Subcutaneous abdominal adipose tissue (tissue), 5 donors: ENCODE measurements at regions not wholly inside any gene's neighbourhood (a gene's known extent, or its start where the extent isn't known, plus 50 kb on each side); places are given as distances from the start of the nearest gene placed in this dataset.

Source experiments
- H3K27ac ChIP-seq: one replicate; pipeline ENCODE4 v1.7.0; 2013; ENCODE audit warnings: low read depth, mild to moderate bottlenecking, inconsistent platforms, low read length, moderate library complexity
- H3K27me3 ChIP-seq, 5 donors: one replicate each; pipeline ENCODE4 v1.7.0; 2013; ENCODE audit warnings: low read length in 5 of 5, inconsistent platforms in 1 of 5; ENCODE audit not compliant: control insufficient read depth in 5 of 5, insufficient read depth in 4 of 5
- H3K36me3 ChIP-seq, 5 donors: one replicate each; pipeline ENCODE4 v1.7.0; 2013; ENCODE audit warnings: low read length in 5 of 5; ENCODE audit not compliant: control insufficient read depth in 5 of 5, insufficient read depth in 5 of 5
- H3K4me1 ChIP-seq, 5 donors: one replicate each; pipeline ENCODE4 v1.7.0; 2013; ENCODE audit warnings: low read length in 5 of 5, mild to moderate bottlenecking in 3 of 5, moderate library complexity in 1 of 5; ENCODE audit not compliant: control insufficient read depth in 5 of 5, insufficient read depth in 5 of 5
- H3K4me3 ChIP-seq, 5 donors: one replicate each; pipeline ENCODE4 v1.7.0; 2013; ENCODE audit warnings: low read length in 5 of 5, low read depth in 1 of 5
- H3K9ac ChIP-seq, 5 donors: one replicate each; pipeline ENCODE4 v1.7.0; 2013; ENCODE audit warnings: low read length in 5 of 5, mild to moderate bottlenecking in 4 of 5, moderate library complexity in 3 of 5
- H3K9me3 ChIP-seq, 5 donors: one replicate each; pipeline ENCODE4 v1.7.0; 2013; ENCODE audit warnings: low read length in 5 of 5; ENCODE audit not compliant: control insufficient read depth in 5 of 5
- donor health status: healthy.
- donor health status: healthy.
- donor health status: healthy.
- donor health status: healthy.
- donor health status: healthy.

DNA sequence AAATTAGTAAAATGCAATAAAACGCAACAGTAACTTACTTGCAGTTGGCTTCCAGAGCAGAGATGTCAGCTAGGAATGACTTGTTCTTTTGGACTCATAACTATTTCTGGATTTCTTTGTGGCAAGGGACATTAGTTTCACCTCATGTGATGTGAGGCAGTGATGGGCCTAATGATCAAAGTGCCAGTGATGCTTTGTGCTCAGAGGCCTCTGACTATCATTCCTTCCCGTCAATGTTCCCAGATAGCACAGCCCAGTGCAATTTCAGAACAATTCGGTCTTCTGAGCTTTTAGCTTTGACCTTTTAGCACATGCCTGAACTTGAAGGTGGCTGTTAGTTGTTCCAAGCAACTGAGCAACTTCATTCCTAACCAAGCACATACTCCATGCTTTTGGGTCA is 596.8 kb downstream of the TFAP2B start:
- Histone ChIP-seq H3K4me3 (no peak overlapping the region), H3K27me3 (no peaks in the 10 kb centered on the region), H3K4me1 (no peaks in the 10 kb centered on the region), H3K27ac (no peak overlapping the region), H3K9ac (no peak overlapping the region), H3K36me3 (no peaks in the 10 kb centered on the region), H3K9me3 (no peaks in the 10 kb centered on the region)

- H3K27ac ChIP-seq: no peak overlapping the region
- no peaks in the 10 kb centered on the region for H3K4me1 ChIP-seq
- H3K36me3 ChIP-seq: no peaks in the 10 kb centered on the region
- H3K27me3 ChIP-seq: no peaks in the 10 kb centered on the region
- H3K4me3 ChIP-seq: no peak overlapping the region
- H3K9ac ChIP-seq: no peak overlapping the region
- no peaks in the 10 kb centered on the region for H3K9me3 ChIP-seq
Observed at GRCh38 chr6:51429017-51429712, 610.5 kb downstream of the TFAP2B start.

DNA sequence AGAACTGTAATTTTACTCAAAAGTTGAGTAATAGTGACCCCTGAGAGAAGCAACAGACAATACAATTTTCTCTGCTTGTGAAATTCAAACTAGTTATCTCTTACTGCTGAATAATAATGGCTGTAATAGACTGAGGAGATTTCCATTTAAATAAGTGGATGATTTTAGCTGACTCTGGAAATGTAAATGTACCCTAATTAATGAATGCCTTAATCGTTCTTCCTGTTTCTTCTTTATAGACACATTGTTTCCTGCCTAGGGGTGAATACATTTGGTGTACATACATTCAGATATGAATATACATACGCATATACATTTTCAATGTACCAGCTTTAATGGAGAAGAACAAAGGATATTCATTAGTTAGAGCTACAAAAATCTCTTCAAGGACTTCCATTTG is 611.9 kb downstream of the TFAP2B start:
- H3K27me3 ChIP-seq: no peaks in the 10 kb centered on the region
- no peaks in the 10 kb centered on the region for H3K36me3 ChIP-seq
- no peaks in the 10 kb centered on the region for H3K4me1 ChIP-seq
- H3K9ac ChIP-seq: no peak overlapping the region
- no peak overlapping the region for H3K4me3 ChIP-seq
- no peaks in the 10 kb centered on the region for H3K9me3 ChIP-seq
- no peak overlapping the region for H3K27ac ChIP-seq

DNA sequence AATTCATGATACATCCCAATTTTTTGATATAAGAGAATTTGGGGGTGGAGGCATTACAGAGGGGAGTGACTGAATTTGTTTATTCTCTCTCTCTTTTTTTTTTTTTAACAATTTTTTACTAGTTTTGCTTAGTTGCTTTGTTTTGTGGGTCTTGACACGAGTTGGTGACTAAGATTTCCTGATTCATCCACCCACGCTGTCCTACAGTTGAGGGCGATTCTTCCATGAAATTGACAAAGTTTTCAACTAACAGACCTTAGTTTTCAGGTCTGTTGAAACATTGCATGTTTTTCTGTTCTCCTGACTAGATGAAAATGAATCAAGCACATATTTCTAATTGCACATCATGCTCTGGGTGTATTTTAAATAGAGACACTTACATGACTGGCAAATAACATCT is 613.8 kb downstream of the TFAP2B start:
- H3K9me3 ChIP-seq: no peaks in the 10 kb centered on the region
- H3K4me3 ChIP-seq: no peak overlapping the region

DNA sequence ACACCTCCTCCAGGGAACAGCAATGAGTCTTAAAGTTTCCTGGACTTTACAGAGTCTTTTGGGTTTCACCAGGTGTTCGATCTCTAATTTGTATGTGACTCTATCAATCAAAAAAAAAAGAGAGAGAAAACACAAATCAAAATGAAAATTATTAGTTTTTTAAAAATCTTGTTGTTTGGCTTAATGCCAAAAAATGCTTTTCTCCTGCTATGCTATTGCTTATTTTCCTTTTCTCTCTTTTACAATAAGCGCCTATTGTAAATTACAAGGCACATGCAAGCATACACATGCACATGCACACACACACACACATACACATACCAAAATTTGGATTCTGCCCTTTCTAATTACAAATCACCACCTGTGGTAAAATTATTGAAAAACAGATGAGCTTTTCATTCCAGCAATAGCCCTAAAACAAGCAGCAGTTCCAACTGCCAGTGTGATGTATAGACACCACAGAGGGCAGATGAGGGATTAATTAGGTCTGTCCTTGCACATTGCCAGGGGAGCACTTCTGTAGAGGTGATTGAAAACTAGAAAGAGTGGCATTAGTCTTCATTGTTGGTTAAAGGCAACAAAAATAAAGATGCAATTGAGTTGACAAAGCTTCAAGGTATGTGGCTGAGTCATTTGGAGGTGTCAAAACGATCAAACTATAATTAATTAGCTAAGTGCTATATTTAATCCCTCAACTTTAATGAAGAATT is 631.7 kb downstream of the TFAP2B start:
- Histone ChIP-seq H3K36me3 (no peaks in the 10 kb centered on the region), H3K4me3 (no peak overlapping the region), H3K9me3 (no peaks in the 10 kb centered on the region)

More for the DNA sequence above, 613.8 kb downstream of the TFAP2B start:
- no peak overlapping the region for H3K9ac ChIP-seq
- H3K36me3 ChIP-seq: no peaks in the 10 kb centered on the region
- no peaks in the 10 kb centered on the region for H3K4me1 ChIP-seq
- H3K27me3 ChIP-seq: no peaks in the 10 kb centered on the region
- H3K27ac ChIP-seq: no peak overlapping the region

DNA sequence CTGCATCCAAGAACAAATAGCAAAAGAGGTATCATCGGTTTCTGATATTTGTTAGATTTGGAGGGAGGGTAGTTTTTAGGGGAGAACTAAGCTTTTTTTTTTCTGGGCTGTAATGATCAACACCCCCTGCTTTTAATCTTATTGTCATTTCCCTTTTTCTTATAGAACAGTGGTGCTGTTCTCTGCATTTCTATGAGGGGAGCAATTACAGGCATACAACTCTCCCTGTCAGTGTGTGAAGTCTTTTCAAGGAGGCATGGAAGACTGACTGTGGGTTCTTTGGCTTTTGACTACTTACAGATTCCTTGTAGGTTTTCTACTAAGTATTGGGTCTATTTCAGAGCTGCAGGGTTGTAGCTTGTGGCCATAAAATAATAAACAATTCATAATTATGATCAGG is 632.3 kb downstream of the TFAP2B start:
- Histone ChIP-seq H3K4me1 (no peaks in the 10 kb centered on the region), H3K27me3 (no peaks in the 10 kb centered on the region), H3K4me3 (no peak overlapping the region), H3K9ac (no peak overlapping the region), H3K27ac (no peak overlapping the region), H3K36me3 (no peaks in the 10 kb centered on the region), H3K9me3 (no peaks in the 10 kb centered on the region)

More for the DNA sequence above, 631.7 kb downstream of the TFAP2B start:
- Histone ChIP-seq H3K4me1 (no peaks in the 10 kb centered on the region), H3K27ac (no peak overlapping the region), H3K27me3 (no peaks in the 10 kb centered on the region), H3K9ac (no peak overlapping the region)

GRCh38 chr6:51456282-51456681 is 631.1 kb downstream of the PKHD1 start:
- Histone ChIP-seq H3K4me3 (no peak overlapping the region), H3K27me3 (peaks cover 0 to 5% (median 0%) of the 10 kb centered on the region in 5 donors), H3K9me3 (no peaks in the 10 kb centered on the region), H3K36me3 (no peaks in the 10 kb centered on the region), H3K4me1 (no peaks in the 10 kb centered on the region), H3K9ac (no peak overlapping the region), H3K27ac (no peak overlapping the region)

DNA sequence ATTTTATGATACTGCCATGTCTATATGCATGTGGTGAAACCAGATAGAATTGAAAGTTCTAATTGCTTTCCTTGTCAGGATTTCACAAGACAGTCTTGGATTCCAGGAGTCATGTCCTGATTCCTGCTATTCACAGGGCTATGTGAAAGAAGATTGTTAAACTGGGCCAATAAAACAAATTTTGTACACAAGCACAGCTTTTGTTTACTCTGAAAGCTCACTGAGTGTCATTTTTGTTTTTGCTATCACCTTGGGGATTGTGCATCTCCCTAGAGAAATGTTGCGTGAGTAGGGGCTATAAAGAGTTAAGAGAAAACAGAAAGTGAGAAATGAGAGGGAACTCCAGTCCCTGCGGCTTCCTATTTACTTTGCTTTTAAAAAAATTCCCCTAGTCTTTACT is 627.5 kb downstream of the PKHD1 start:
- Histone ChIP-seq H3K27ac (no peak overlapping the region), H3K9me3 (no peaks in the 10 kb centered on the region), H3K36me3 (no peaks in the 10 kb centered on the region), H3K4me3 (no peak overlapping the region), H3K4me1 (no peaks in the 10 kb centered on the region), H3K27me3 (peaks cover 0 to 5% (median 0%) of the 10 kb centered on the region in 5 donors), H3K9ac (no peak overlapping the region)

DNA sequence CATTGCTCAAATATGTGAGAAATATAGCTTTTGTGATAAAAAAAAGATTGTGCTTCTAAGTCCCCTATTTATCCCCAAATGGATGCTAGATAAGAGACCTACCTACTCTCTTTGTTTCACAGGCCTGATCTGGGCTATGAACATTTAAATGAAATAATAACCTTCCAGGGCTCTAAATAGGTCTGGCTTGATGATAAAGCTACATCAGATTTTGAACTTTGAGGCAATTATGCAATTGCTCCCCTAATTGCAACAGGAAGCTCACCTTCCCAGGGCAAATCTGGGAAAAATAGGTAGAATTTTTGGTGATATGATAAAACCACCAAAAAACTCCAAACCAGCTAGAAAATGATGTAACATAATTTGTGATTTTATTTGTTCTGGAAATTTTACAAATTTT is 624.5 kb downstream of the PKHD1 start:
- no peak overlapping the region for H3K4me3 ChIP-seq
- no peak overlapping the region for H3K27ac ChIP-seq

GRCh38 chr6:51463321-51463720 is 624.1 kb downstream of the PKHD1 start:
- Histone ChIP-seq H3K9me3 (no peaks in the 10 kb centered on the region), H3K9ac (no peak overlapping the region), H3K4me1 (no peaks in the 10 kb centered on the region), H3K36me3 (no peaks in the 10 kb centered on the region), H3K27me3 (no peaks in the 10 kb centered on the region), H3K4me3 (no peak overlapping the region), H3K27ac (no peak overlapping the region)

More for the DNA sequence above, 624.5 kb downstream of the PKHD1 start:
- H3K27me3 ChIP-seq: no peaks in the 10 kb centered on the region
- no peaks in the 10 kb centered on the region for H3K4me1 ChIP-seq
- no peaks in the 10 kb centered on the region for H3K9me3 ChIP-seq
- H3K9ac ChIP-seq: no peak overlapping the region
- no peaks in the 10 kb centered on the region for H3K36me3 ChIP-seq
